ENCODE measurements at regions not wholly inside any gene's neighbourhood (a gene's known extent, or its start where the extent isn't known, plus 50 kb on each side); places are given as distances from the start of the nearest gene placed in this dataset.
A peak's percentile ranks its signal among the peaks of the same experiment; 100 is the strongest.

DNA sequence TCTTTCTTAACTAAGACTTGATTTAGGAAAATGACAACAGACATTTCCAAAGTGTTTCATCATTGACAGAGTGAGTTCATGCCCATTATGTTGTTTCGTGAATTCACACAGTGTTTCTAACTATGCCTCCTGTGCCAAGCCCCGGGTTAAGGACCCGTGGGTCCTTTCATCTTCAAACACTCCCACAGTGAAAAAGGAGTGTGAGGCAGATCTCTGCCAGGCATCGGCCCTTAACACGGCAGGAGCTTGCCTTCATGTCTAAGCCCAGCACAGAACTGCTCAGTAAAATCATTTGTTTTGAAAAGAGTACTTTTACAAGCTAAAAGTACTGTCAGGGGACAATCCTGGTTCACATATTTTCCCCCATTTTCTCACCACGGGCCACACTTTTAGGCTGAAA lies 80.0 kb upstream of the FOXB1 start:
- ChIA-PET POLR2A (no interaction called here), CTCF (no interaction called here)
- no peak overlapping the region for H3K27ac ChIP-seq (ENCODE audit: low read depth, low read length)
- no peaks in the 10 kb centered on the region for H3K9me3 ChIP-seq (ENCODE audit: control insufficient read depth in 2 of 3, low read length in 3 of 3)
- H3K4me1 ChIP-seq (ENCODE audit: control insufficient read depth in 2 of 2, insufficient read depth in 2 of 2, low read length in 2 of 2) = peaks cover 0 to 7% of the 10 kb centered on the region in 2 donors
- intact Hi-C loops (cut with micrococcal nuclease) = no loop called here
- H3K27me3 Mint-ChIP-seq = peaks cover 0 to 16% (median 14%) of the 10 kb centered on the region in 5 donors
- no peak for ATAC-seq
- H3K4me3 Mint-ChIP-seq = no peak overlapping the region
- no peak overlapping the region for H3K4me3 ChIP-seq (ENCODE audit: low read length)
- H3K9me3 Mint-ChIP-seq = no peaks in the 10 kb centered on the region
- DNase-seq = no peak
- no peaks in the 10 kb centered on the region for H3K36me3 ChIP-seq (ENCODE audit: control insufficient read depth in 2 of 3, insufficient read depth in 3 of 3, low read length in 3 of 3)
- H3K36me3 Mint-ChIP-seq = peaks cover 0 to 4% (median 1%) of the 10 kb centered on the region in 5 donors
- H3K4me1 Mint-ChIP-seq = peaks cover 3 to 33% (median 26%) of the 10 kb centered on the region in 7 donors
- H3K27ac Mint-ChIP-seq = no peak overlapping the region
- H3K27me3 ChIP-seq (ENCODE audit: control insufficient read depth in 2 of 2, insufficient read depth in 2 of 2, low read length in 2 of 2) = no peaks in the 10 kb centered on the region

DNA sequence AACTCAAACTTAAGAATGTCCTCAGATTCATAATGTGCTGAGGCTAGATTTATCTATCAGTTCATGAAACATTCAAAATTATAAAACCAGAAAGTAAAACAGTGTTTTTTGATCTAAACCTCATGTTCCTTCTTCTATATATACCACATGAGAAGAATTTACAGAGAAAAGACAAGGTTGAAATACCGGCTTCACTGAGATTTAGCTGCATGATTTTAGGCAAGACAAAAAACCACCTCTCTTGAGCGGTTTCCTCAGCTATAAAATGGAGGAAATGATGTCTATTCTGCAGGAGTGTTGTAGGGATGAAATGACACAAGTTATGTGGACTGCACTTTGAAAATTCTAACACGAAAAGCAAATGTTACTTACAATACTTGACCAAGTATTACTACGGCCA lies 80.6 kb upstream of the FOXB1 start:
- H3K27ac Mint-ChIP-seq = peak overlapping the region in 1 of 9 donors; percentile 33
- peaks cover 3 to 35% (median 28%) of the 10 kb centered on the region in 7 donors for H3K4me1 Mint-ChIP-seq
- no peak overlapping the region for H3K27ac ChIP-seq (ENCODE audit: low read depth, low read length)
- ChIA-PET POLR2A (no interaction called here), CTCF (no interaction called here)
- no peaks in the 10 kb centered on the region for H3K36me3 ChIP-seq (ENCODE audit: control insufficient read depth in 2 of 3, insufficient read depth in 3 of 3, low read length in 3 of 3)
- peaks cover 0 to 4% (median 0%) of the 10 kb centered on the region in 5 donors for H3K36me3 Mint-ChIP-seq
- H3K9me3 Mint-ChIP-seq = no peaks in the 10 kb centered on the region
- peak overlapping the region in 1 of 10 donors; percentile 10 for H3K4me3 Mint-ChIP-seq
- H3K4me1 ChIP-seq (ENCODE audit: control insufficient read depth in 2 of 2, insufficient read depth in 2 of 2, low read length in 2 of 2) = peaks cover 0 to 7% of the 10 kb centered on the region in 2 donors
- DNase-seq (no peak), ATAC-seq (no peak)
- H3K9me3 ChIP-seq (ENCODE audit: control insufficient read depth in 2 of 3, low read length in 3 of 3) = no peaks in the 10 kb centered on the region
- no peak overlapping the region for H3K4me3 ChIP-seq (ENCODE audit: low read length)
- no peaks in the 10 kb centered on the region for H3K27me3 ChIP-seq (ENCODE audit: control insufficient read depth in 2 of 2, insufficient read depth in 2 of 2, low read length in 2 of 2)
- H3K27me3 Mint-ChIP-seq = peaks cover 0 to 16% (median 12%) of the 10 kb centered on the region in 5 donors
- intact Hi-C loops (cut with micrococcal nuclease) = no loop called here

DNA sequence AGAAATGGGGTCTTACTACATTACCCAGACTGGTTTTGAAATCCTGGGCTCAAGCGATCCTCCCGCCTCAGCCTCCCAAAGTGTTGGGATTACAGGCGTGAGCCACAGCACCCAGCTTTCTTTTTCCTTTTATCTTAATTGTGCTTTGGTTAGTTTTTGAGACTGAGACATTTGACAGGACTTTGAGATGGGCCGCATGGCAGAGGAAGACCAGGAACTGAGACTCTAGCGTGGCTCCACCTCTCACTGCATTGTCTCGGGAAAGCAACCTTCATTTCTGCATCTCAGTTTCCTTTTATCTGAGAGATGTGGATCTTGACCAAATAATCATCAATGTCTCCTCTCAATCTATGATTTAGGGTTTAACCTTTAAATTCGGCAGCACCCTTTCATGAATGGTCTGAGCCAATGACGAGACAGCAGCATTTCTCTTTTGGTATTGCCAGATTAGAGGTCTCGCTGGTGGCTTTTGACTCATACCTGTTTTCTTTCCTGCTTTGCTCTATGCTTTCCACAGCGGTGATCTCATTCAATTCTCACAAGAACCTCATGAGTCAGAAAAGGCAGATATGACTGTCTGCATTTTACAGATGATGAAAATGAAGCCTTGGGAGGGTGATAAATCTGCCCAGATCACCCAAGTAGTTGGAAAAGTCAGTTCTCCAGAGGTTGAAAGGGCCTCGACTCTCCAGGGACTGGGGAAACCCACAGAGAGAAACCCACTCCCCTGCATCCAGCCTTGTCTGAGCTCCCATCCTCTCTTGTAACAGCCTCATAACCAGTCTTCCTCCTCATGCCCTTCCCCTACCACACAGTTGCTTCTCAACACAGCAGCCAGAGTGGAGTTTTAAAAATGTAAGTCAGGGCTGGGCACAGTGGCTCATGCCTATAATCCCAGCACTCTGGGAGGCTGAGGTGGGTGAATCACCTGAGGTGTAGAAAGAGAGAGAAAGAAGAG lies 84.8 kb upstream of the FOXB1 start:
- intact Hi-C loops (cut with micrococcal nuclease) = loop anchor here in 1 of 2 donors (1.0 to 5.0 kb wide), 7 partner anchors 57 to 478 kb away; partner anchors contain the start of gene ANXA2
- Histone ChIP-seq H3K27ac (ENCODE audit: low read depth, low read length) (no peak overlapping the region), H3K27me3 (ENCODE audit: control insufficient read depth in 2 of 2, insufficient read depth in 2 of 2, low read length in 2 of 2) (peaks cover 0 to 5% of the 10 kb centered on the region in 2 donors), H3K4me3 (ENCODE audit: low read length) (no peak overlapping the region), H3K36me3 (ENCODE audit: control insufficient read depth in 2 of 3, insufficient read depth in 3 of 3, low read length in 3 of 3) (no peaks in the 10 kb centered on the region), H3K4me1 (ENCODE audit: control insufficient read depth in 2 of 2, insufficient read depth in 2 of 2, low read length in 2 of 2) (peaks cover 0 to 11% of the 10 kb centered on the region in 2 donors), H3K9me3 (ENCODE audit: control insufficient read depth in 2 of 3, low read length in 3 of 3) (no peaks in the 10 kb centered on the region)
- ATAC-seq (peak; percentile 62), DNase-seq (peak in 5 of 9 donors; percentile 8 to 57 (median 15))
- Mint-ChIP-seq H3K4me1 (peaks cover 6 to 45% (median 40%) of the 10 kb centered on the region in 7 donors), H3K36me3 (peaks cover 0 to 1% (median 0%) of the 10 kb centered on the region in 5 donors), H3K27me3 (peaks cover 0 to 22% (median 8%) of the 10 kb centered on the region in 5 donors), H3K27ac (peak overlapping the region in 5 of 9 donors; percentile 11 to 93 (median 88)), H3K4me3 (peak overlapping the region in 8 of 10 donors; percentile 29 to 74 (median 66)), H3K9me3 (no peaks in the 10 kb centered on the region)
- POLR2A ChIA-PET = no interaction called here
- CTCF ChIA-PET = interaction anchor here (0.9 to 5.8 kb wide), 6 partner anchors 168 to 226 kb away, joined by 3 to 68 read pairs (median 6); no protein-coding TSS in a partner anchor

DNA sequence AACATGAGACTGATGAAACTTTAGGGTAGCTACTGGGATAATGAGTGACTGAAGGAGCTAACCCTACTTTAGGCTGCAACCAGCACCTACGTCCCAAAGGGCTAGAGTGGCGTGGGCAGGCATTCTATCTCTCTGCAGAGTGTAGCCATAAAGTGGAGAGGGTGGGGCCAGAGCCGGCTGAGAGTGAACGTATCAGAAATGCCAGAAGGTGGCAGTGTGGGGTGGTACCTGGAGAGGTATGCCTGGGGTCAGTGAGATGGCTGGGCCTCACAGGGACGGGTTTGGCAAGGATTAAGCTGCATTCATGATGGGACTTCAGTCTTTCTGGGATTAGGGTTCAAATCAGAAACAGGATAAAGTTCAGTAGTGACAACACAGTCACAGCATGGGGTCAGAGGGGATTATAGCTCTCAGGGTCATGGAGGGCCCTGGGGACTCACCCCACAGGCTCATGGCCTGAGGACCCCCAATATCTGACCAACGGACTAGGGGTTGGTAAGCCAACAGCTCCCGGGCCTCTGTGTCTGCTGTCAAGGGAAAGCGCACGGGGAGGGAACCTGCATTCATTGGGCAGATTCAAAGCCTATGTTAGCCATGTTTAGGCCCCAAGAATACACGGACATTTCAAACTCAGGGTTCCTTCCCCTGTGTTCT lies 86.5 kb upstream of the FOXB1 start:
- no peaks in the 10 kb centered on the region for H3K36me3 Mint-ChIP-seq
- no peaks in the 10 kb centered on the region for H3K9me3 Mint-ChIP-seq
- intact Hi-C loops (cut with micrococcal nuclease) = loop anchor here (1.0 to 5.0 kb wide), 9 partner anchors 59 to 480 kb away; partner anchors contain the start of gene ANXA2 (in 1 of the 2)
- peaks cover 0 to 30% (median 8%) of the 10 kb centered on the region in 5 donors for H3K27me3 Mint-ChIP-seq
- Histone ChIP-seq H3K9me3 (ENCODE audit: control insufficient read depth in 2 of 3, low read length in 3 of 3) (no peaks in the 10 kb centered on the region), H3K4me3 (ENCODE audit: low read length) (no peak overlapping the region), H3K4me1 (ENCODE audit: control insufficient read depth in 2 of 2, insufficient read depth in 2 of 2, low read length in 2 of 2) (peaks cover 0 to 11% of the 10 kb centered on the region in 2 donors), H3K27me3 (ENCODE audit: control insufficient read depth in 2 of 2, insufficient read depth in 2 of 2, low read length in 2 of 2) (peaks cover 0 to 5% of the 10 kb centered on the region in 2 donors), H3K27ac (ENCODE audit: low read depth, low read length) (no peak overlapping the region), H3K36me3 (ENCODE audit: control insufficient read depth in 2 of 3, insufficient read depth in 3 of 3, low read length in 3 of 3) (no peaks in the 10 kb centered on the region)
- peak overlapping the region in 4 of 9 donors; percentile 31 to 51 (median 37) for H3K27ac Mint-ChIP-seq
- H3K4me3 Mint-ChIP-seq = peak overlapping the region in 1 of 10 donors; percentile 33
- ChIA-PET CTCF (interaction anchor here (0.6 to 5.8 kb wide), 21 partner anchors 16 to 411 kb away, joined by 3 to 68 read pairs (median 4); no protein-coding TSS in a partner anchor), POLR2A (no interaction called here)
- peaks cover 6 to 29% (median 25%) of the 10 kb centered on the region in 7 donors for H3K4me1 Mint-ChIP-seq
- DNase-seq (peak; percentile 31 to 67 (median 54)), ATAC-seq (peak; percentile 90)

DNA sequence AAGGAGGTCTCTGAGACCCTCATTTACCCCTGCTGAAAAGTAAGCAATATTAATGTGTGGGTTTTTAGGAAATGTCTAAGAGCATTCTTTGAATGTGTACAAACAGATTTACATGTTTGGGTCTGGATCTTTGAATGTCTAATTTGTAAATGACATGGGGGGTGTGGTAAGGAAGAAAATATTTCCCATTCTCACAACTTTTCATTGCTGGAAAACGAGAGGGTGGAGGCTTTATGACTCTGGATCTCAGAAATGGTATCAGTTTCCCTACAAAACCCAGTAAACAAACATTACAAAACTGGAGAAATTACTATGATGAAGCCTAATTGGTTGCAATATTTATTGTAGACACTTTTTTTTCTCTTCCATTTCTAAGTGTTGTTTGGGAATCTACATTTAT lies 98.1 kb upstream of the FOXB1 start:
- no peaks in the 10 kb centered on the region for H3K27me3 ChIP-seq (ENCODE audit: control insufficient read depth in 2 of 2, insufficient read depth in 2 of 2, low read length in 2 of 2)
- CTCF ChIA-PET = no interaction called here
- no peaks in the 10 kb centered on the region for H3K4me1 ChIP-seq (ENCODE audit: control insufficient read depth in 2 of 2, insufficient read depth in 2 of 2, low read length in 2 of 2)
- no peak overlapping the region for H3K4me3 Mint-ChIP-seq
- H3K4me3 ChIP-seq (ENCODE audit: low read length) = no peak overlapping the region
- no peaks in the 10 kb centered on the region for H3K36me3 Mint-ChIP-seq
- H3K9me3 Mint-ChIP-seq = no peaks in the 10 kb centered on the region
- H3K36me3 ChIP-seq (ENCODE audit: control insufficient read depth in 2 of 3, insufficient read depth in 3 of 3, low read length in 3 of 3) = no peaks in the 10 kb centered on the region
- H3K27ac ChIP-seq (ENCODE audit: low read depth, low read length) = no peak overlapping the region
- H3K27ac Mint-ChIP-seq = no peak overlapping the region
- DNase-seq (no peak), ATAC-seq (no peak)
- H3K4me1 Mint-ChIP-seq = no peaks in the 10 kb centered on the region
- H3K9me3 ChIP-seq (ENCODE audit: control insufficient read depth in 2 of 3, low read length in 3 of 3) = no peaks in the 10 kb centered on the region
- POLR2A ChIA-PET = no interaction called here
- H3K27me3 Mint-ChIP-seq = peaks cover 18 to 57% (median 32%) of the 10 kb centered on the region in 5 donors
- intact Hi-C loops (cut with micrococcal nuclease) = no loop called here

DNA sequence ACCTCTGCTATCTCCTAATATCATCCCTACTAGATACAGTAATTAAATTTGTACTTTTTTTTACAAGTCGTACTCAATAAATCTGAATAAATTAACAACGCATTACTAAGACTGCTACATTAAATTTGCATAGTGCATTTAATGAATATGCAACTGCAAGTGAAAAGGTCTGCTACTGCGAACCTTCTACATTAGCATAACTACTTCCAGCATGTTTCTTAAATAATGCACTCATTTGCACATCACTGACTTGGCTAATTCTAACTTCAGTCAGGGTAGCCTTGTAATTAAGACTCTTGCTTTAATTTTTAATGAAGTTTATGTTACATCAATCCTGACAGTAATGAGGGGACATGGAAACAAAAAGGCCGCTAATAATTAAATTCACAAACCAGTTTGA lies 98.9 kb upstream of the FOXB1 start:
- Histone ChIP-seq H3K27ac (ENCODE audit: low read depth, low read length) (no peak overlapping the region), H3K4me3 (ENCODE audit: low read length) (no peak overlapping the region), H3K9me3 (ENCODE audit: control insufficient read depth in 2 of 3, low read length in 3 of 3) (no peaks in the 10 kb centered on the region), H3K4me1 (ENCODE audit: control insufficient read depth in 2 of 2, insufficient read depth in 2 of 2, low read length in 2 of 2) (no peaks in the 10 kb centered on the region), H3K36me3 (ENCODE audit: control insufficient read depth in 2 of 3, insufficient read depth in 3 of 3, low read length in 3 of 3) (no peaks in the 10 kb centered on the region), H3K27me3 (ENCODE audit: control insufficient read depth in 2 of 2, insufficient read depth in 2 of 2, low read length in 2 of 2) (no peaks in the 10 kb centered on the region)
- POLR2A ChIA-PET = no interaction called here
- Mint-ChIP-seq H3K27ac (no peak overlapping the region), H3K4me3 (no peak overlapping the region), H3K9me3 (no peaks in the 10 kb centered on the region), H3K27me3 (peaks cover 18 to 56% (median 34%) of the 10 kb centered on the region in 5 donors), H3K36me3 (no peaks in the 10 kb centered on the region), H3K4me1 (no peaks in the 10 kb centered on the region)
- intact Hi-C loops (cut with micrococcal nuclease) = no loop called here
- DNase-seq (no peak), ATAC-seq (no peak)
- CTCF ChIA-PET = no interaction called here
